GM21619 (cell line): ENCODE measurements at regions not wholly inside any gene's neighbourhood (a gene's known extent, or its start where the extent isn't known, plus 50 kb on each side); places are given as distances from the start of the nearest gene placed in this dataset.
A peak's percentile ranks its signal among the peaks of the same experiment; 100 is the strongest.
"Not testable (repeated sequence)": the region's sequence is repeated elsewhere in the genome, so short reads cannot be mapped to it uniquely, and the experiment has no call there.

ENCODE experiments used
- ATAC-seq: cut with Tn5 transposase; IDR thresholded peaks from one replicate; pipeline ENCODE4 v1.9.1; 2021; ENCODE audit not compliant: unreplicated experiment

DNA sequence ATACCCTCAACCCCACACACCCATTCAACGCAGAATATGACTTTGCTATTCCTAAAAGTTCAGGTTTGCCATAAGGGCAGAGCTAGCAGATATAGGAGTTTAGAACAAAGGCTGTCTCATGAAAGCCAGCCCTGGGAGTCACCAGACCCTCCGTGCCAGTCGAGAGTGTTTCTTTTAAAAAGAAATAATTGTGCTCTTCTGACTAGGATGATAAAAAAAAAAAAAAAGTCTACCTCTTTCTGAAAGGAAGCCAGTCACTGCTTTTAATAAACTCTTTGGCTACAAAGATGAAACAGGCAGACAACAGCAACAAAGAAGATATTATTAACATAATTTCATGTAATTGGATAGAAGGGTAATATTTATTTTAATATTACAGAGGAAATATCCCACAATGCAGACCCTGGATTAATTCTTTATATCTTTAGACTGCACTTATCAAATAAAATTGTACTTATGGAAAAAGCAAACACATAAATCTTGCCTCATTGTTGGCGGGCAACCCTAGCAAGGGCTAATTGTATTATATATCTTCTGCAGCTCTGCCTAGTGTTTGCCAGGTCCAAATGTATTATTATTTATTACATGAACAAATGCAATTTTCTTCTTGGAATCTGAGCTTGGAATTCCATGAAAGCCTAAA is 277.5 kb upstream of the DYNLRB2 start:
- ATAC-seq: no peak

DNA sequence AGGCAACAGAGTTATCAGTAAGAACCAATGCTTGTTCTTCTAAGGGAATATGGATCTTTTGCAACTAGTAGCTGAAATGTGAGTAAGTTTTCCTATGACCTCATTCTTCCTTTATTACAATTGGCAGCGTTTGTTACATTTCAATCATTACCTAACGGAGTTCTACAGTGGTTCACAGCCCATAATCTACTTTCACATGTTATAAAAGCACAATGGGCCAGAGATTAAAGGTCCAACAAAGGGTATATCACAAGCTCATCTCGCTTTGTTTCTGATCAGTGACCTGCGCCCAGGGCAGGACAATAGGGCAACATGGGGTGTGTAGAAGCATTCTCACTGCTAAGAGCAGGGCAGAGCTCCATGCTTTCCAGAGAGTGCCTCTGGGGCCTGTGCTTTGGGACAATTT is 279.9 kb upstream of the DYNLRB2 start:
- ATAC-seq: no peak

DNA sequence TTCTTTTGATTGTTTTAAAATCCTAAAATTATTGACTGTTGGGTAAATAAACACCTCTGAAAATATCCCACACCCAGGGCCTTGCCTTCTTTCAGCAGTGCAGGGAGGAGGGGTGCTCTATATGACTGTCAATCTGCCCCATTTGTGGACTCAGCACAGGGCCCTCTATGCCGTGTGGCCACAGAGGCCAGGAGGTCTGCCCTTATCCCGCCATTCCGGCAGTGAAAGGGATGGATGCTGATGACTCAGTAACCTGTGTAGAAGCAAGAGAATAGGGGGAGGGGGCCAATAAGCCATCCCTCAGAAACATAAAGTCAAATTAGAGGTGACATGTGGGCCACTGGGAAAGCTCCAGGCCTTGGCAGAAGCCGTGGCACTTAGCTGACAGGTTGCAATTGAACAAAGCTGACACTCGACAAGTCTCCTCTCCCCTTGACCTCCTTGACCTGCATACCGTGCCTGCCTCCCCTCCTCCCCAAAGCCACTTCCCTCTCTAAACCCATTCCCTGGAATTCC is 281.4 kb upstream of the DYNLRB2 start:
- ATAC-seq: no peak

DNA sequence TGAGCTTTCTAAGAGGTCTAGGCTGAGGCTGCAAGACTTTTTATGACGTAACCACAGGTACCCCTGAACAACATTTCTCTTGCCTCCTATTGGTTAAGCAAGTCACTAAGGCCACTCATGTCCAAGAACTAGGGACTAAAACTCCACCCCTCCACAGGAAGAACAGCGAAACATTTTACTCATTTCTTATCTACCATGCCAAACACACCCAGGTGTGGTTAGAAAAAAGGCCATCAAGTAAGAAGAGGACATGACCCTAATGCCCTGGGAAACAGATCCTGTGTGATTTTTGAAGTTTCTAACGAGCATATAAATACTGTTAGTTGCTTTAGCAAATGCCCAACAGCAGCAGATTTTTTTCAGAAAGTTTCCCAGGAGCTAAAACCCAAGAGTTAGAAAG is 282.4 kb upstream of the DYNLRB2 start:
- ATAC-seq: no peak

DNA sequence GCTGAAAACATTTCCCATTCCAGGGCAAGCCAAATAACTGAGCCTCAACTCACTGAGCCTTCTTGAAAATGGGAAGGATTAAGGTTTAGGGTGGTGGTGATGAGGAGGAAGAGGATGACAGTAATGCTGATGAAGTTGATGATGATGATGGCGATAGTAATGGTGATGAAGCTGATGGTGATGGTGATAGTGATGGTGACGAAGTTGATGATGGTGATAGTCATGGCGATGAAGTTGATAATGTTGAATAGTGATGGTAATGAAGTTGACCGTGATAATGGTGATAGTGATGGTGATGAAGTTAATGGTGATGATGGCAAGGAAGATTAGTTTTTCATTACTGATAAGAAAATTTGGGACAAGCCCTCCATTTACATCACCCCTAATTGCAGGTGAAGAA is 285.8 kb upstream of the DYNLRB2 start:
- no peak for ATAC-seq

DNA sequence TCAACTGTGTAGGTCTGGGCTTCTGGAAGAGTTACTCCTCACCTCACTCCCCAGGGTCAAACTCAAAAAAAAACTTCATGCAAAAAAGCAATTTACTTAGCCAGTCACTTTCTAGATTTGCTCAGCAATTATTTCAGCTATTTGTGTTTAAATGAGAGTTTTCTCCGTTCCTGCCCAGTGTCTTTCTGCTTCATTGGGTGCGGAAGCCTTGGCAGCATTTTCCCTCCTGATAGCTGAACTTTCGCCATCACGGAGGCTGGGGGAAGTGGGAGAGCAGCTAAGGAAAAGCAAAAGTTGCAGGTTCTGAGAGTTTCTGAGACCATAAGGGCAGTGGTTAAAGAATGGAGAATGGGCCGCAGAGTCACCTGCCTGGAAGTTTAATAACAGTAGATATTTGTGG is 287.1 kb upstream of the DYNLRB2 start:
- no peak for ATAC-seq

DNA sequence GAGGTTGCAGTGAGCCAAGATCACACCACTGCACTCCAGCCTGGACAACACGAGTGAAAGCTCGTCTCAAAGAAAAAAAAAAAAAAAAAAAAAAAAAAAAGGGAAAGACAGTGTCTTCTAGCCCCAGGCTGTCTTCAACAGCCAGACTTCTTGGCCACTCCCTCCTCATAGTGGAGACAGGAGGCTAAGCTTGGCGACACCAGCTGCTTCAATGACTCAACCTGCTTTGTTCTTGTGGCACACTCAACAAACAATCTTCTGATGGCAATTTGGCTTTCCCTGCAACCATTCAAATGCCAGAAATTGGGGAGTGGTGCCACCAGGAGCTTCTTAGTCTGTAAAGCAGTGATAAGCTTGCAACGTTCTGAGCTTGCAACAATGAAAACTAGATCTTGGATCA is 290.4 kb upstream of the DYNLRB2 start:
- no peak for ATAC-seq

DNA sequence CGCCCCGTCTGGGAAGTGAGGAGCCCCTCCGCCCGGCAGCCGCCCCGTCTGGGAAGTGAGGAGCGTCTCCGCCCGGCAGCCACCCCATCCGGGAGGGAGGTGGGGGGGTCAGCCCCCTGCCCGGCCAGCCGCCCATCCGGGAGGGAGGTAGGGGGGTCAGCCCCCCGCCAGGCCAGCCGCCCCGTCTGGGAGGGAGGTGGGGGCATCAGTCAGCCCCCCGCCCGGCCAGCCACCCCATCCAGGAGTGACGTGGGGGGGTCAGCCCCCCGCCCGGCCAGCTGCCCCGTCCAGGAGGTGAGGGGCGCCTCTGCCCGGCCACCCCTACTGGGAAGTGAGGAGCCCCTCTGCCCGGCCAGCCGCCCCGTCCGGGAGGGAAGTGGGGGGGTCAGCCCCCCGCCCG is 297.5 kb upstream of the DYNLRB2 start:
- ATAC-seq: not testable (repeated sequence)

DNA sequence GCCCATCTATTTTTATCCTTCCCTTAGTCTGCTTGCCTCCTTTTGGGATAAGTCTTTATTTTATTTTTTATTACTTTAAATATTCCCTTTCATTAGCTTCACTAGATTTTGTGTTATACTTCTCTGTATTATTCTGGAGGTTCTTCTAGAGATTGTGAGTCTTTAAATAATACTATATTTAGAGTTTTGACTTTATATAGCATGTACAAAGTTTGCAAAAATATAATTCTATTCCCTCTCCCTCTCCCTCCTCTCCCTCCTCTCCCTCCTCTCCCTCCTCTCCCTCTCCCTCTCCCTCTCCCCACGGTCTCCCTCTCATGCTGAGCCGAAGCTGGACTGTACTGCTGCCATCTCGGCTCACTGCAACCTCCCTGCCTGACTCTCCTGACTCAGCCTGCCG is 298.5 kb upstream of the DYNLRB2 start:
- ATAC-seq: not testable (repeated sequence)

DNA sequence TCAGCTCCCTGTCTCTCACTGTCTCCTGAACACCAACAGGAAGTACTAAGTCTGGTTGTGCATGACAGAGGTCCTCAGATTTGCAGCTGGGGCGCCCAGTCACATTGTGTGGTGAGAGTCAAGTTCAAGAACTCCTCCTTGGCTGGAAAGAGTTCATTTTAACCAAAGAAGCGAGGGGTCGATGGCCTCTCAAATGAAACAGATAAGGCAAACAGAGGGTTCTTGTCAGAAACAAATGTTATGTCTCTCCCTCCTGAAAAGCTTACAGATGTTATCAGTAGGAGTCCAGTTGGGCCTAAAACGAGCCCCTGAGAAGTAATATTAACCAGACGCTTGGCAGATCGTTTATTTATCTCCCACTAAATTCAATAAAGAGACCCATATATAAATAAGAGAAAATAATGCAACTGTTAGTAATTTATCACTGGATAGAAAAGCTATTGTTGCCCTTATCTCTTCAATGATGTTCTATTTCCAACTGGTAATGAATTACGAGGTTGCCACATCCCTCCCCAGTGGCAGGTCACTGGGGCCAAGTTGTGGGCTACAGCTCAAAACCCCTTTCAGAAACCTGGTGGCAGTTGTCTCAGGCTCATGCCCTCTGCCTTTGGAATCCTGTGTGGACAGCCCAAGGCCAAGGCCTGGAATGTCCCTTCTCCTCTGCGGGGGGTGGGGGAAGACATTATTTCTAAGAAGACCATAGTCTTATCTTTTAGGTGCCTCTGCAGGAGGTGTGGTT is 307.5 kb upstream of the DYNLRB2 start:
- no peak for ATAC-seq

DNA sequence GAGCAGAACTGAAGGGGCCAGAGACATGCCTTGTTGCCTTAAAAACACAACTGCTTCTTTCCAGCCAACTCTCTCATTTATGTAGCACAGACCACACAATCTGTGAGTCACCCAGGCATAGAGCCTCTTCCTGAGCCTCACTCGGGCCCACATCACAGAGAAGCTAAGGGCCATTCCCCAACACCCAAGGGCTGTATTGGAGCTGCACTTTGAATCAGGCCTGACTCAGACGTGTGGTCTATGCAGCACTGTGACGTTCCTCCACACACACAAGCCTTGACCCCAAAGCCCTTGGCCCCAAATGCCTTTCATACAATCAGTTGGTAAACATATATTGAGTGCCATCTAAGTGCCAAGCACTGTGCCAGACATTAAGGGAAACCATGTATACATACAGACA is 308.9 kb upstream of the DYNLRB2 start:
- peak; percentile 93 for ATAC-seq

DNA sequence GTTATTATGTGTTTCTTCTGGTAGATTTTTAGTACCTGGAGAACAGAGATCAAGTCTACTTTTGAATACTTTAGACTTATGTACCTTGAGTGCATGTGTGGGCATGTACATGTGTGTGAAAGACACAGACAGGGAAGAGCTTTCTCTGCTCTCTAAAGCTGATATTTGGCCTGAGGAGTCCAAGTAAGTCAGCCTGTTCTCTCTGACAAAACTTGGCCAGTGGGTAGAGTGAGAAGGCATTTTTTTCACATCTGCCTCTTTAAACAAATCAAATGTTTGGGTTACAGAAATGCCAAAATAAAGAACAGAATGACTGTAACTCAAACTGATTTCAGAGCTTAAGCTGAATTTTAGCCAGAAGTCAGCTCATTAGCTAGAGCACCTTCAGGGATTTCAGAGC is 309.7 kb upstream of the DYNLRB2 start:
- ATAC-seq: no peak

DNA sequence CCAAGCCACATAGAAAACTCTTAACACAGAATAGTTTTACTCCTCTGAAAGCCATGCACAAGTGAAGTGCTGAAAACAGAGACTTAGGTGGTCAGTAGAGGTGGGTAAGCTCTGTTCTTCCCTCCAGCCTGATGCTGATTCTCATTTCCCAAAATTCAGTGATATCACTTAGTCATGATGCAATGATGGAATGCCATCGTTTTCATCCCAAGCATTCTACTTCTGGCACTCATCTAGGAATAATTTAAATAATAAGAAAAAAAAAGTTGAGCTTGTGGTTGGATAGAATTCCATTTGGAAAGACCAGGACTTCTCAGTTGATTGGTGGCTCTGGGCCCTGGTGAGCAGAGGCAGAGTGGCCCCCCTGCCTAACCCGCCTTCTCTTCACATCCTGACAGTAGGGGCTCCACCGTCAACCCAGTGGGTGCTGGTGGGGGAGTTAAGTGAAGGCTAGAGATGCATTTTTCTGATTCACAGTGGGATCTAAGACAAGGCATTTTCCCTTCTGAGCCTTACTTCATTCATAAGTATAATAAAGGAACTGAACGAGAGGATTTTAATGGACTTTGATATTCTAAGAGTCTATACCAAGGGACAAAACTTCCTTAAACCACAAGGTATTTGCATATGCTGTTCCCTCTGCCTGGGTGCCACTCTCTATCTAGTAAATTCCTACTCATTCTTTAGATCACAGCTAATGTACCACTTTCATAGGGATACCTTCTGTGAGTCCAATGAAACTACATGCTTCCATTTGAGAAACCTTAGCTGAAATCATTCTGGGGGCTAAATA is 310.3 kb upstream of the DYNLRB2 start:
- ATAC-seq: no peak

DNA sequence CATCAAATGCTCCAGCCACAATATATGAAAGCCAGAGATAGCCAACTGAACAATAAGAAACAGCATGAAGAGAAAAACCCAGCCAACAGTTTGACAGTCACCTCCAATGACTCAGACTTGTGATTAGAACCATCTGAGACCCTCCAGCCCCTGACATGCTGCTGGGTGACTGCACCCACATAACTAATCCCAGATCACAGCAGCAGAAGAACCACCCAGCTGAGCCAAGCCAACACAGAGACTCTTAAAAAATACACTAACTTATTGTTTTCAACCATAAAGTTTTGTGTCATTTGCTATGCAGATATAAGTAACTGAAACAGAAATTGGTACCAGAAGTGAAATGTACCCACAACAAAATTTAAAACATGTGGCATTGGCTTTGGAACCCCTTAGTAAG is 314.3 kb upstream of the DYNLRB2 start:
- no peak for ATAC-seq

DNA sequence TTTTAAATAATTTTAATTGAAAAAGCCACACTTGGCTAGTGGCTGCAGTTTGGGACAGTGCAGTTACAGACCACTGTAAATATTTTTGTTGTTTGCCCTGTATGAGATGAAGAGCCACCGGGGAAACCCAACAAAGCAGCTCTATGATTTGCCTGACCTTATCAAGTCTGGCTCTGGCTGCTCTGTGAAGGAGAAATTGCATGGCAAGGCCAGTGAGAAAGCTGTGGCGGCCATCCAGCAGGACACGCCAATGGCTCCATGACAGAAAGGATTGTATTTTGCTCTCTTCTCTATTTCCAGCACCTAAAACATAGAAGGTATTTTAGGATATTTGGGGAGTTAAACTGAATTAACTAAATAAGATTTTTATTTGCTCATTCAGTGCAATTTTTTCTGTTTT is 330.0 kb upstream of the DYNLRB2 start:
- ATAC-seq: no peak

DNA sequence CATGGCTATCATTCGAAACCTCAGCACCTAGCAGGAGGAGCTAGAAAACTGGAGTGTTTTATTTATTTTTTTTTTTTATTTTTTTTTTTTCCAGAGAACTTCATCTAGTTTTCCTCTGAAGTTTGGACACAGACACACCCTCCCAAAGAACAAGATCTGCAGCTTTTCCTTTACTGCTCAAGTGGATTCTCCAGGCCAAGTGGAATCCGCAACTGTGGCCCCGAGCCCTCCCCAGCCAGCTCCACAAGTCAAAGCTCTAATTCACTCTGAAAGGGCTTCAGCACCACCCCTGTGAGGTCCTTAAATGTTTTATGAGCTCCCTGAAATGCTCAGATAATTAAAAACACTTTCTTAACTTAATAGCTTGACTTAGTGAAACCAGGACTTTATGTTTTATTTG is 332.1 kb upstream of the DYNLRB2 start:
- ATAC-seq: no peak

DNA sequence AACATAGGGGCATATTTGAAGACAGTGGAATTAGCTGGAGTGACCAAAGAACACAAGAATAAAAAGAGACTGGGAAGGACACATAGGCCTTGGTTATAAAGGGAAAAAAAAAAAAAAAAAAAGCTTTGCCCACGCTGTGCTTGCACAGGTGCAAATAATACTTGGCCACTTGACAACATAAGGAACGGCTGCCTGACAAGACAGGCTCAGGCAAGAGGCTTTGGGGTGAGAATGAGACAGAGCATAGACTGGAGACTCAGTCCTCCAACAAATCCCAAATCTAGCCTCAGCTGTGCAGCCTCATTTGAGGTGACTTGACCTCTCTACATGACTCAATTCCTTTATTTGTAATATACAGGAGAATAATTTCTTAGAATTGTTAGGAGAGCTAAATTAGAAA is 332.8 kb upstream of the DYNLRB2 start:
- no peak for ATAC-seq

DNA sequence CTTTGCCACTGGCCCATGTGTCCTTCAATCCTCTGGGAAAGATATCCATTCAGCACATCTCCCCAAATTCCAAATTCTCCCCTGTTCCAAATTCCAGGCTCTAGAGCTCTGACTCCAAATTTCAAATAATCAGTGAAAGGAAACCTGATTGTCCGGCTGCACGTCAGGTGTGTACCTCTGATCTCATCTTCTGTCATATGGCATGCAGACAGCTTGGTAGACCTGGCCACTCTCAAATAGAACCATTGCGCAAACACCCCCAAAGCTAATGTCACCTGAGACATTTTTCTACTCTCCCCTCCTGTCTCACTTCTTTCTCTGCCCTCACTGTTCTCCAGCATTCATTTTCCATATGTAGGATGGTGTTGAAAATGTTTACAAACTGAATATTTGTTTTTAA is 337.0 kb upstream of the DYNLRB2 start:
- ATAC-seq: no peak

DNA sequence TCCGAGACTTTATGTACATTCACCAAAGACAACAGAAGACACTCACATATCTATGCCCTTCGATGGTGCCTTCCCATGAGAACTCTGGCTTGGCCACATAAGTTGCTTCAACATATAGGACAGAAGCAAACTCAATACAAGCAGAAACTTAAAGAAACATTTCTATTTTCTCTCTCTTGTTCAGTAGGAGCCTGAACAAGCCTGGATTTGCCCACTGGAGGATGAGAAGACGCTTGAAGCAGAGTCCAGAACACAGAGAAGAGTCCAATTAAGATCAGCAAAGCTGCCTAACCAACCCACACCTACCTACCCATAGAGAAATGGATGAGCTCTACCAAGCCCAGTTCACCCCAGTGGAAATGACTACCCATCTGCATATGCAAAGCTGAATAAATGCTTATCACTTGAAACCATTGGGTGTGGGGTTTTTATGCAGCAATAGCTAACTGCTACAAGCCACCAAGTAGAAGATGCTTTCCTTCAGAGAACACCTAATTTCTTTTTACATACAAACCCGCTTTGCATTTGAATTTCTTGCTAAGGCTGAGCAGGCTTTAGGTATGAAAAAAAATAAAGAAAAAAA is 337.9 kb upstream of the DYNLRB2 start:
- no peak for ATAC-seq

DNA sequence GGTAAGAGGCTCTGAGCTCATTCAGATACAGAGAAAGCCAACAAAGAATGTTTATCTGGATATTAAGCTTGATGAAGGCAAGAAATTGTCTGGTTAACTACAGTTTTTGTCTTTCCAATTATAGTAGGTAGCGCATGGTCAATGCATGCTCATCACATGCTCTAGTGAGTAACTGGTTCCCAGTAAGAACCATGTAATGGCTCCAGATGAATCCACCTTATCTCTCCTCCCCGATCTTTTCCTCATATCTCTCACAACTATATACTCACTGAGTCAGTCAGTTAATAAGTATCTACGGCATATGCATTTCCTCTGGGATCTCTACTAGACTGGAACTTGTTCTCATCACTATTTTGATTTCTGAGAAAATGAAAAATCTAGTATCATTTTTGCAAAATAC is 340.7 kb upstream of the DYNLRB2 start:
- no peak for ATAC-seq

DNA sequence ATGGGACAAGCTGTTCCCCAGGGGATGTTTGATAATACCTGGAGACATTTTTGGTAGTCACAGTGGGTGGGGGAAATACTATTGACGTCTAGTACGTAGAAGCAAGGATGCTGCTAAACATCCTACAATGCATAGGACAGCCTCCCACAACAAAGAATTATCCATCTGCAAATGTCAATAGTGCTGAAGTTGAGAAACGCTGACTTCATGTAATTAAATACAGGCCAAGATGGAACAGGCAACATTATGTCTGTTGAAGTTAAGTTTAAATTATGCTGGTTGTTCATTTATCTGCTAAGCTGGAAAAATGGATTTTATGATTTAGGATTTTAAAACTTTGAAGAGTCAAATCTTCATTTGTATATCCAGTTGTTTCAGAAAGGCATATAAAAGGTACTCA is 341.2 kb upstream of the DYNLRB2 start:
- ATAC-seq: no peak
